Midbrain (tissue), 1 donor: ENCODE measurements at regions not wholly inside any gene's neighbourhood (a gene's known extent, or its start where the extent isn't known, plus 50 kb on each side); places are given as distances from the start of the nearest gene placed in this dataset.

Source experiments
- DNase-seq: peaks from one replicate; lab custom pipeline; 2025; lab: John Stamatoyannopoulos, UW

DNA sequence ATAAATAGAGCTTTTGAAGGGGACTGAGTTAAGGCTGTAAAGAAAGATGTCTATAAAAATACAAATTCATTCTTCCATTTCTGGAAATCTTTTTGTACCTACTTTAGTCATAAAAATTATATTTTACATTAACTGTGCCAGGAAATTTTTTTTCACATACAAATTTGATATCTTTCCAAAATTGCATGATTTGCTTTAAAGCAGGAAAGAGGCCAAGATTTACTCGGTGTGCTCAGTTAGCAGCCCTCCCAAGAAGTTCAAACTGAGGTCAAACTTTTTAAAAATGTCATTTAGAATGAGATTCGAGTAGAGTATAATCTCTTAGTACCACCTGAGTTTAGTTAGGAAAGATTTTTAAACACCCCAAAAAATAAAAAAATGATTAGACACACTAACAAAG is 173.2 kb upstream of the GRIP1 start:
- DNase-seq: no peak

DNA sequence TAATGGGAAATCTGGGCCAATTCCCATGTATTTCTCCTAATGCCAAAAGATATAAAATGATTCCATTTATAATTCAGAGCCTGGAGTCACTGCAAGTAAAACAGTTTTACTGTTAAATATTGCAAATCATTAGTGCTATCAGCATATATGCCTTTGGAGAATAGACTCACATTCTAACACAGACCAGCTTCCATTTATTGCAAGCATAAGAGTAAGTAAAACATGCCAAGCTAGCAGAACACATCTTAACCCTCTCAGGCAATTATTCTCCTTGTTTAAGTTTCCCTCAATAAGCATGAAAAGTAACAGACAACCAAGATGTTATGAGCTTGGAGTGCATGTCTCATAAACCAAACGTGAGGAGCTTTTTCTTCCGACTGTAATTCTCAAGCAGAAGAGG is 173.9 kb upstream of the GRIP1 start:
- DNase-seq: no peak

DNA sequence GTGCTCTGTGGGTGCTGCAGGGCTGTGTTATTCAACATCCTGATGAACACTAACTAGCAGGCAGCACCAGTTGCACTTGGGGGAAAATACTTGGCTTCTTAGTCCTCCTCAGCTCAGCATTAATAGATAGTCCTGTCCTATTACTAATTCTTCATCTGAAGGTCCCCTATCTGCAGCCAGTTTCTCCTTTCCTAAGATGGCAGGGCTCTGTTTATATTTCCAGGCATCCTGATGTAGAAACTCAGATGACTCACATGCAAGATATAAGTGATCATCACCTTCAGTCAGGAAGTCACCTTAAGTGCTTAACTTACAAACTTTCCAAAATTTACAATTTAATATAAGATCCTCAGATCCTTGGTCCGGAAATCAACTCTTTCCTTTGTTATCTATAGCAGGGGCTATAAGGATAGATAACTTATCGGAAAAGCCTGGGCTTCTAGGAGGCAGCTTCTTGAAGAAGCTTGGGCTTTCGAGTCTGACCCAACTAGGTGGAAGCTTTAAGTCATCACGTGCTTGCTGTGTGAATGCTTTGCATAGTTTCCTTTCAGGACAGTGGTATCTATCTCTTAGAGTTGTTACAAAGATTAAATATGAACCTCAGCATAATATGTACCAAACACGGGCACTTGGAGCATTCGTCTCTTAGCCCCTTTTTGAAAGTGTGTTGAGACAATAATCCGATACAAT is 181.0 kb upstream of the GRIP1 start:
- no peak for DNase-seq

DNA sequence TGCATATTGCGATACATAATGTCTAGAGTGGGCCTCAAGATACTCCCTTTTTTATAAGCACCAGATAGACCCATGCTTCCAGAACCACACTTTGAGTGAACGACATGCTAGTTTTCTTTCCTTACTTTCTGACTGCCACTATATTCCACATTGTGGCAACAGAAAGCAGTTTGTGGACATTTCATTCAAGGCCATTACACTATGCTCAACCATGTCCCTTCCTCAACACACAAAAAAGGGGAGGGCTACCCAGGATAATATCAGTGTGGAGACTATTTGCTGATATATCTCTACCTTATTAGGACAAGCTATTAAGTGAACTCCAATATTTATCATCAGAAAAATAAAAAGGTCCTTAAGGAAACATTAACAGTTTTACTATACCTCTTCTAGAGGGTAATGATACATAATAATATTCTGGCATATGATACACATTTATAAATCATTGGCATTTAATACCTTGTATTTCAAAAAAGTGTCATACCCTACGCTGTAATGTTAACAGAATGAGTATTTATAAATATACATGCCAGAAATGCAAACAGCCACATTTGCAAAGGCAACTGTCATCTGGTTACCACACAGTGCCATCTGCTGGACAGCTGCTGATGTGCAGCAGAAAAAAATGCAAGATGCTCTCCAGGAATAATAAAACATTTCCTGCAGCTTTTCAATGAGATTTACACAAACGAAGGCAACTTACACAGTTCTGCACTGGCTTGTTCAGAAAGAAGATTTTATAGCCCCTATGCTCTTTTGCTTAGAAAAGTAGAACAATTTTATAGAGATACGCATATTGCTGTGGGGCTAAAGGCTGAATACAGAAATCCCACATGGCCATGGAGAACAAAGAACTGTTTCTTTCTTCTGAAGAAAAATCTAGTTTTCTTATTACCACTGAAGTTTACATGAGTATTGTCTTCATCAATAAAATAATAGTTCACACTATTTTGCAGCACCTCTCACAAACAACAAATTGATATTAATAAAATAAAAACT is 182.2 kb upstream of the GRIP1 start:
- peak; percentile 56 for DNase-seq

DNA sequence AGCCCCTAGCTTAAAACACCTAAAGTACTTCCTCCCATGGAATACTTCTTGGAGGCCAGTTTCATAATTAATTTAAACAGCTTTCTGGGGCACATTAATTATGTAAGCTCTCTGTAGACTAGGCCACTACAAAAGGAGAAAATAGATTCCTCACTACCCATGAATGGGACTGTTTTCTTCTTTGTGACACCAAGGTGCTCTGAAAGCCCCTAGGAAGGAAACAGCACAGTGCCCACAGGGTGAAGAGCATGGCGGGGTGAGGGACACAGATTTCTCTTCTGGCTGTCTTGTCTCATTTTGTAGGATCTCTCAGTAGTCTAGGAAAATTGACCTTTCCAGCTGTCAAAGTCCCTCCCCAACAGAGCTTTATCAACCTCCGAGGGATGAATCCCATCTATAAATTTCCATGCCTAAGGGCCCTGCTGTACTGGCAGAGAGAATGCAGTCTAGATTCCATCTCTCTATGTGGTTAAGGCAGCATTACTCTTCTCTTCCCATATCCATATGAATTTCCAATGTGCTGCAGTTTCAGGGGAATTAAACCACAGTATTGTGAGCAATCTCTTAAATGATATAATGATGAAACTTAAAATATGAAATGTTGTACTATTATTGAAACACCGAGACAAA is 183.6 kb upstream of the GRIP1 start:
- no peak for DNase-seq

DNA sequence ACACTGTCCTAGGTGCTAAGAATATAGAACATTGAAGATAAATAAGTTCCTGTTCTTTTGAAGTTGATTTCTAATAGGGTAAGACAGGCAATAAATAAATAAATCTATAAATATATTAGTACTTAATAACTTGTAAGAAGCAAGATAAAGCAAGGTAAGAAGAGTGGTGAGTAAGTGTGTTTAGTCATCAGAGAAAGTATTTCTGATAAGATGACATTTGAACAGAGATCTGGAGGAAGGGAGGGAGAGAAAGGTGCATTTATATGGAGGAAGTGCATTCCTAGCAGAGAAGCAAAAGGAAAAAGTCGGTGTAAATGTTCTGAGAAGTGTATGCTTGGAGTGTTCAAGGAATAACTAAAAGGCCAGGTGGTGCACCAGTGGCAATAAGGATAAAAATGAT is 184.4 kb upstream of the GRIP1 start:
- DNase-seq: no peak

DNA sequence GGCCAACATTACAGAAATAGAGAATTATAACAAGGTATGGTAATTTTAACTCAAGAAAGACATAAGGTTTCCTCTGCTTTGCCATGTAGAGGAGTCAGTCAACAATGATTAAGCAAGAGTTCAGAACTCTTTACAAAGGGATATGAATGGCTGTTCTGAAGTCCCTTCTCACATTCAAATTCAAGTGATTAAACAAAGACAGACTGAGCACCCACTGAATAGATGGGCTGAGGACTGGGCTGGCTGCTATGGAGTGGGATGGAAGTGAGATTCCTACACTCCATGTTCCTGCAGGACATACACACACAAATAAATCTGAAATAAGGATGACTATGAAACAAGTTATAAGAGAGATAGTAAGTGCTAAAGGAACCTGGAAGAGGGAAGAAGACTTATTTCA is 199.0 kb upstream of the GRIP1 start:
- DNase-seq: no peak

DNA sequence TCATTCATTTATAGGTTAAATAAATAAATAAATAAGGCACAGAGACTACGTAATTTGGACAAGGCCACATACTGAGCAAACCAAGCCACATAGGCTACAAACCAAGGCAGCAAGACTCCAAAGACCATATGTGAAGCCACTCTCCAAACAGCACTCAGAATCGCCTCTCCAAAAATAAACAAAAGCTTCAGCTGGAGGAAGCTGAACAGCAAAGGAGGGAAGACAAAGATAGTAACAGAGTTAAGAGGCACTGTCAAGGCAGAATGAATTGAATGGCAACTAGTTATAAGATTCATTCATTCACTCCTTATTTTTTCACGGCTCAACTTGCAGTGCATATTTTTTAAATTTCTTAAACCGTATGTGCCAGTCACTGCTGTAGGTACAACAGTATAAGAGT is 200.5 kb upstream of the GRIP1 start:
- DNase-seq: no peak

DNA sequence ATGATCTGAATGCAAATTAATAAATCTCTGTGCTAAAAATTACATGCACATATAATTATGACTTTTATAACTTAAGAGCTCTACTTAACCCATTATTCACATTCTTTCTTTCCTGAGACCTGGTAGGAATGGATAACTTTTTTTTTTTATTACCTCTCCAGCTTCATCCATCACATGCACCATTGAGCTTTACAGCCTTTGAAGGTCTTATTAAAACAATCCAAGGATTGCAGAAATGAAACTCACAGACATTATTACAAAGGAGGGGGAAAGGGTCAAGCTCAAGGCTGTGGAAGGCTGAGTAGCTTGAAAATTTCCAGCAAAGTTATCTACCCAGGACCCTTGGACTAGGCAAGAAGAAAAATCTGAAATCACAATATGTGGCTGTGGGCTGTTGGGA is 202.5 kb upstream of the GRIP1 start:
- no peak for DNase-seq

DNA sequence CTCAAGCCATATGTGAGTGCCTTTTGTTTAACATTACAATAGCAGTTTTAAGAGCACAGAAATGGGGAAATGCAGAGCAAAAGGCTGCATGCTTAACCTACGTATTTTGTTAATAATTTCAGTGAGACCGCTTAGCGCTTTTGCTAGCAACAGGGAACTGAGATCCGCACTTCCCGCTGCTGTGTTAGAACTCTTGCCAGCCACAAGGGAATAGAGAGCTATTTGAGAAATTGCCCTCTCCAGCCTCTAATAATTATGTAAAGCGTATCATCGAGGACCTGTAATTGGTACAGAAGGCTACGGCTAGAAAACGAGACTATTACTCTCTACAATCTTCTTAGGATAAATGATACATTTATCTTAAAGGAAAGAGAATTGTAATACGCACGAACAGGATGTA is 205.2 kb upstream of the GRIP1 start:
- no peak for DNase-seq

DNA sequence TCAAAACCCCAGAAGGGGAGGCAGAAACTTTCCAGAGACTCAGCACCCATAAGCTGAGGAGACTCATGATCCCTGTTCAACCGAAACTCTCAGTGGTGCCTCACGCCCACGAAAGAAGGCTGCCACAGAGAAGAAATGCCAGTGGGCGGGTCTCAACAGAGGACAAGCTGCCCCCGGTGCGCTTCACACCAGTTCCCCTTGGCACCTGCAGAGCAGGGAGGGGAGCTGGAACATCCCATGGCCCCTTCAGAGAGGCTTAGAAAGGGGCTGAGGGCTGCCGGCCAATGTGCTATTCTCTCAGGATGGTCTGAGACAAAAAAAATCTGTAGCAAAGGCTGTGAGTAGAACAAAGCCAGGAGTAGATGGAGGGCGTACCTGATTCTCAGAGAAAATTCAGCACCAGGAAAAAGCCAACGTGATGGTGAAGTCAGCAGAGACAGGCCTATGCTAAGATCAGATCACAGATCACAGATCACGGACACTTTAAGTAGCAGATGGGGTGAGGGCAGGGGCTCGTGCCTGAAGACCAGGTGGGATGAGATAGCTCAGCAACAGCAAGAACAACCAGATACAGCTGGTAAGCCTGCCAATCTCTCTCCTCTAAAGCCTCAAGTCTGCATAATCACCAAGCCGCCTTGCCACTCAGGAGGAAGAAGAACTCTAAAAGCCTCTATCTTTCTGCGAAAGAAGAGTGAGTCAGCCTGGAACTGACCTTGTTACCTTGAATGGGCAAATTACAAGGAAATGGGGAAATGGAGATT is 206.4 kb upstream of the GRIP1 start:
- DNase-seq: no peak

DNA sequence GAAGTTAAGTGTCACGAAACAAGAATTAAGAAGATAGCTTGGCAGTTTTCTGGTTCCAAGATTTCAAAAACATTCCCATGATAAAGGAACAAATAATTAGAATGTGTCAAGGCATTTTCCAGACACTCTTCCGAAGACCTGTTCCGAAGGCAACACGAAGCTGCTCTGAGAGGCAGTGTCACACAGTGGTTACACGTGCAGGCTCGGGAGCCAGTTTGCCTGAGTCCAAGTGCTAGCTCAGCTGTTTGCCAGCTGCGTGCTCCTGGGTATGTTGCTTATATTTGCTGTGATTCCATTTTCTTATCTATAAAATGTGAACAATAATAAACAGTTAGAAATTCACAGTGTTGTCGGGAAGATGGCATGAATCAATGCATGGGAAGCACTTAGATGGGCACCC is 217.9 kb upstream of the GRIP1 start:
- DNase-seq: no peak

DNA sequence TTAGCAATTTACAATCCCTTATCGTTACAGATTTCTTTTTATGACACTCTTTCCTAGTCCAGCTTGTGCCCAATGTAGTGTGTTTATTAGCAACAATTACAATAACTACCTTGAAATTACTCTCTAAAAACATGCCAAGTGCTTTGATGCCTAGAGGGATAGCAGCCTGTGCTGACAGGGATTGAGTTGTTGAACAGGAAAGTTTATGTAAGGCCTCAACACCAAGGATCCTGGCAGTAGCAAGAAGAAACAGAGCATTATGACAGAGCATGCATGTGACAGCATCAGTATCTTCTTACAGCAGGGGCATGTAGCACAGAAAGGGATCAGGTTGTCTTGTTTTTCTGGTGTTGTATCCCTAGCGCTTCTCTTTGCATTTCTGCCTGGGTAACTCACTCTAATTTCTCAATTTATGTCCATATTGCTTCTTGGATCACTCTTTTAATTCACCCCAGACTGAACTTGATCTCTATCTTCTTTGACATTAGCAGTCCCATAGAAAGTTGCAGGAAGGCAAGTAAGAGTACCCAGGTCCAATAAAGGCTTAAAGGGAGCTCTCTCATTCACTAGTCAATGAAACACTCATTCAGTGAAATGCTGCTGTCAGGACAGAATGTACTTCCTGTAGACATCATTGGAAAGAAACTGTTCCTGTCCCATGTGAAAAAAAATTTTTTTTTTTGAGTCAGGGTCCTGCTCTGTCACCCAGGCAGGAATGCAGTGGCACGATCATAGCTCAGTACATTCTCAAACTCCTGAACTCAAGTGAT is 220.0 kb upstream of the GRIP1 start:
- no peak for DNase-seq

DNA sequence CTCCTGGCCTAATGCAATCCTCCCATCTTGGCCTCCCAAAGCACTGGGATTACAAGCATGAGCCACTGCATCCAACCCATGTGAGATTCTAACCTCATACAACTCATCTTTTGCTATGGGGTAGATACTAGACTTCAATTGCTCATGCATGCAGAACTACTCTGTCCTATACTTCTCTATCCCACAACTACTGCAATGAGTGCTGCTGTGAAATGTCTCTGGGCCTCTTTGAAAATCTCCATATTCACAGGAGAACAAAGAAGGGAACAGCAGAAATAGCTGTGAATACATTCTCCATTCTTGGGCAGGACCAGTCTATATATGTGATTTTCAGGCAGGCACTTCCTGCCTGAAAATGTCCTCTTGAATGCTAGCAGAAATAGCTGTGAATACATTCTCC is 220.7 kb upstream of the GRIP1 start:
- DNase-seq: no peak

DNA sequence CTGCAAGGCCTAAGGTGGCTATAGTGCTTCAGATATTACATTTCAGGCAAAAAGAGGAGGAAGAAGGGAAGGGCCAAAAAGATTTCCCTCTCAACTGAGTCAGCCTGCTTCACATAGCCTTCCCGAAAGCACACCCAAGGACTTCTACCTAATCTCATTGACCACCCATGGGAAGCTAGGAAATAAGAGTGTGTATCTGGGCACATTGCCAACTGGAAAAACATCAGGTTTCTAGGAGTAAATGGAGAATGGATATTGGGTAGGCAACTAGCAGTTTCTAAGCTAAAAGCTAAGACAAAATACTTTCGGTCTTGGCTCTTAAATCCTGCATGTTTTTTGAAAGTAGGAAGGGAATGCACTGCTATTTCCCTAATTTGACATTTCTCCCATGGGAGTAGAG is 221.7 kb upstream of the GRIP1 start:
- DNase-seq: no peak

DNA sequence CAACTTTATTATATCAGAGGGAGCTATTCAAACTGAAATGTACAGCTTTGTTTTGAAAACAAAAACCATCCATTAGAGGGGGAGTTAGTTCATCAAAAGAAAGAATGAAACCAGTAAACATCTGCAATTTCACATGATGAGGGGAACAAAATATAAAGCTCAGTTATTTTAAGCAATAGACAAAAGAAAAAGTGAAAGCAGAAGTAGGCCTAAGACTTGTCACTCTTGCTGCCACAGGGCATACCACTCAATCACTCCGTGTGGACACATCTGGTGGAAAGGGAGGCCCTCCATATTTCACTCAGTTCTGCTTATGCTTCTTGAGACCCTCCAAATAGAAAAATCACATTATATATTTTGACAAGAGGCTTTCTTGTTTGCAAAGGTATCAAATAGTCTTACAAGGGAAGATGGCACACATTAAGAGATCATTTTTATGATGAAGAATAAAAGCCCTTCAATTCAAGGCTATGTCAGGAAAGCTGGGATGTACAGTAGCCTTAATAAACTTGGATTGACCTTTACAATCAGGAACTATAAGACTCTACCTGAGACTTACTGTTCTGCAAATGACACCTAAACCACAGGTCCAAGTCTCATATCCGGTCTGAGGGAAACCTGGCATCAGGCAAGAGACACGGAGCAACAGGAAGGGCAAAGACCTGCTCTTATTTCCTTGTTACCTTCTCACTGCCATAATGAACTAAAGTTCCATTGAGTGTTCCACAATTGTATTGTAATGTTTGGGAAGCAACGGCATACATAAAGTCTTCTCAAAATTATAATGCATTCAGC is 222.5 kb upstream of the GRIP1 start:
- no peak for DNase-seq

DNA sequence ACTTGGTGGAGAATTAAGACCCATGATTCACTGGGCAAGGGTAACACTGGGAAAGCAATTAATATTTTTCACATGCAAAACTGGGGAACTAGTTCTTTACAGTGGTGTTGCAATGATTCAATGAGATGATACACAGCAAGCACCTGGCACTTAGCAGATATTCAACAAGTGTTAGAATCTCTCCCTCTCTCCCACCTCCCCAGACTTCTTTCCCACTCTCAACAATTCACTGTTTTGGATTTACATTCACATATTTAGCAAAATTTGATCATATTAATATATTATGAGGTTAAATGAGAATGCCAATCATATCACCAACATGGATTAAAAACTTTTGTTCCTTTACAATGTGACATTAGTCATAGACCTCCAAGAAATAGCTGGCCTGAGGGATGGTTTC is 223.1 kb upstream of the GRIP1 start:
- no peak for DNase-seq

DNA sequence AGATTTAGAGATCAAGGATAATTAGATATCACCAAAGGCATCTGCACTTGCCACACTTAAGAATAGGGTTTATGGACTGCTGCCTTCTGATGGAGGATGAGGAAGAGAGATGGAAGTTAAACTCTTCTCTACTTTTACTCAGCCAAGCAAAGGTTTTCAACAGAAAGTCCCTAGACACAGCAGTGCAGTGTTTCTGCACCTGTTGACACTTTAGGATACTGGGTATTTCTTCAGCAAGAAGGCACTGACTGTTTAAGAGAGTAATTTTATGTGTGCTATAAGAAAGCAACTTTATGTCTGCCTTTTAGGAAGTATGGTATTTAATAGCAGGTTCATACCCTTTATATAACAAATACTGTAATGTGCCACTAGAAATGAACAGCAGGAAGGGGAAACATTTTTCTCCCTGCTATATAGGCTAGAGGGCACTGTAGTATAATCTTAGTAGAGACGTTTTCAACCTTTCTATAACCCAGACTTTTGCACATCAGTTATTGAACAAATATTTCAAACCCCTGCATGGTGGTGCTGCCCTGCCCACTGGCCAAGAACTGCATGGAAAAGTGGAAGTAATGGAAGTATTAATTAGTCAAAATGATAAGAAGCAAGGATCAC is 225.0 kb upstream of the GRIP1 start:
- no peak for DNase-seq

DNA sequence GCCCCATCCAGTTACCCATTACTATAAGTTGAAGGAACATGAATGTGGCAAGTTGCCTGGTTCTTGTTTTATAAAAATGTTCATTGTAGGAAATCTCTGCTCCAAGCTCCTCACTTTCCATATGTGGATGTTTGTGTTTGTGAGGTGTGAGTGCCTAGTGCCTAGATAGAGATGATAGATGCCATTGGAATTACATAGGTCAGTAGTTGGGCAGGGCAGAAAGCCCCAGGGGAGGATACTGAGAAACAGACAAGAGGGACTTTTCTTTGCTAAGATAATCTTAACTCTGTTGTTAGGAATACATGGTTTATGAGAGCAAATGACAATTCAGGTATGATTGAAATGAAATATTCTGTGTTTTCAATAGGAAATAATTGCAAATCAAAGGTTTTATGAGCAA is 226.3 kb upstream of the GRIP1 start:
- DNase-seq: no peak

DNA sequence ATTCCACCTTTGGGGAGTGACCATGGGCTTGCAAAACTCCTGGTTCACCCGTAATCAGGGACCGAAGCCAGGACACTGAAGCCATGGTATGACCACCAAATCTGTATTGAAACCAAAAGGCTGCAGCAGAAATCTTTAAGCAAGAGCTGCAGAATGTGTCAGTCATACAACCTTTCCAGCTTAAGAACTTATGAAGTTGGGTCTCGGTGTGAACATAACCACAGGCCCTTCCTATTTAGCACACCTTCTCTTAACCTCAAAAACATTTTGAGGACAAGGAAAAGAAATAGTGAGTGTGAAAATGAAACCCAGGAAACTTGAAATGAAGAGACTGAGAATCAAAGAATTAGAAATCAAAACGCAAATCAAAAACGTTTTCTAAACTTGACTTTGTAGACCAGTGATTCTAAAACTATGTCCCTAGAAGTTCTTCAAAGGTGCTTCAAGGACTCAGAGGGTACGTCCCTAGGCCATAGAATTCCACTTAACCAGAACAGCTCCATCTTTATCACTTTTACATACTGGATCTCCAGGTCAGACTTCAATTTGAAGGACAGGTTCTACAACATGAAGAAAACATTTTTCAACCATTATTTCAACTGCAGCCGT is 231.6 kb upstream of the GRIP1 start:
- no peak for DNase-seq
